Left cardiac atrium (tissue), 4 donors: ENCODE measurements at regions not wholly inside any gene's neighbourhood (a gene's known extent, or its start where the extent isn't known, plus 50 kb on each side); places are given as distances from the start of the nearest gene placed in this dataset.

Source experiments
- ATAC-seq, 2 donors: fragments of 200-7000 bp; cut with Tn5 transposase; one replicate each; pipeline ENCODE4 v1.9.1; 2020; ENCODE audit warnings: mild to moderate bottlenecking in 2 of 2, moderate library complexity in 2 of 2
- DNase-seq: peaks from one replicate; pipeline ENCODE4 v3.0.0-alpha.2; 2020
- intact Hi-C, 2 donors: fragments of 100-400 bp; cut with DNase I; formaldehyde crosslinking; loops; one replicate each; pipeline versions ENCODE4 v1.14.1 to v1.15.1; 2022 to 2023
- donor health status: DM: no; HTN: yes; CAD: no.
- donor health status: DM: no; HTN: yes; CAD: no; lungs with severe emphysema.
- donor health status: DM: yes; HTN: yes; CAD: no.
- donor health status: Dilated cardiomyopathy.

GRCh38 chr20:8073024-8073832, 53.7 kb upstream of the TMX4 start:
- ATAC-seq (peak; percentile 34 to 91), DNase-seq (peak; percentile 26)
- intact Hi-C loops: no loop called here

- ATAC-seq (no peak), DNase-seq (no peak)
- intact Hi-C loops: no loop called here
These were observed 55.4 kb upstream of the TMX4 start for GRCh38 chr20:8074931-8075330.

- peak in 1 of 2 donors; percentile 22 for ATAC-seq
- intact Hi-C loops: no loop called here
- no peak for DNase-seq
These were observed 55.5 kb upstream of the PLCB1 start for GRCh38 chr20:8076306-8077136.

- no peak for DNase-seq
- intact Hi-C loops: no loop called here
- ATAC-seq: peak in 1 of 2 donors; percentile 55
These were observed 55.0 kb upstream of the PLCB1 start for GRCh38 chr20:8077137-8077466.

- DNase-seq: no peak
- no peak for ATAC-seq
- intact Hi-C loops: no loop called here
These were observed 53.5 kb upstream of the PLCB1 start for GRCh38 chr20:8078528-8078914.

- intact Hi-C loops: no loop called here
- DNase-seq (no peak), ATAC-seq (no peak)
These were observed 52.1 kb upstream of the PLCB1 start for GRCh38 chr20:8079976-8080375.

- intact Hi-C loops: no loop called here
- DNase-seq: no peak
- ATAC-seq: no peak
These were observed 50.0 kb upstream of the PLCB1 start for GRCh38 chr20:8082025-8082424.
